ENCODE measurements at regions not wholly inside any gene's neighbourhood (a gene's known extent, or its start where the extent isn't known, plus 50 kb on each side); places are given as distances from the start of the nearest gene placed in this dataset.

- intact Hi-C loops (cut with micrococcal nuclease; ENCODE audit: unreplicated experiment) (no loop called here), in situ Hi-C loops (cut with MboI) (no loop called here)
- no peaks in the 10 kb centered on the region for H3K36me3 ChIP-seq (ENCODE audit: control insufficient read depth in 2 of 2, insufficient read depth in 2 of 2, low read length in 1 of 2)
- no peak for ATAC-seq
- 100% methylated on average over 1 of the region's 1 CpG for WGBS (ENCODE audit: insufficient coverage, insufficient replicate concordance, low lambda C conversion rate, missing lambda C conversion rate)
- H3K27ac ChIP-seq (ENCODE audit: control insufficient read depth, insufficient read depth), result no peak overlapping the region
- ChIA-PET SMC1A (ENCODE audit: uncharacterized antibody, unreplicated experiment) (no interaction called here), CTCF (no interaction called here), RAD21 (ENCODE audit: unreplicated experiment) (no interaction called here), POLR2A (no interaction called here)
- H2AFZ ChIP-seq (ENCODE audit: control insufficient read depth, low read depth, low read length), result no peak overlapping the region
- no peak overlapping the region for H3K9ac ChIP-seq (ENCODE audit: control insufficient read depth, insufficient read depth, low read length)
- H3K4me1 ChIP-seq (ENCODE audit: control insufficient read depth, insufficient read depth, low read length), result no peaks in the 10 kb centered on the region
- H3K9me3 ChIP-seq (replicated peaks; ENCODE audit: control insufficient read depth, insufficient read depth, low read length), result no peaks in the 10 kb centered on the region
- no peak for TF ChIP-seq JUNB (IDR thresholded peaks at IDR 0.05)
- TF ChIP-seq ZBTB4 (CRISPR knock-in tag; IDR thresholded peaks at IDR 0.05), result no peak
- TF ChIP-seq E2F8 (IDR thresholded peaks at IDR 0.05; ENCODE audit: low read depth, partially characterized antibody), result no peak
- no peak overlapping the region for H3K4me3 ChIP-seq
- DNase-seq (ENCODE audit: low read depth, low spot score), result no peak
- no peaks in the 10 kb centered on the region for H3K79me2 ChIP-seq (ENCODE audit: control insufficient read depth, insufficient read depth, low read length)
- no peaks in the 10 kb centered on the region for H3K27me3 ChIP-seq (replicated peaks in 1 of 2; ENCODE audit: control insufficient read depth in 2 of 2, insufficient read depth in 2 of 2, low read length in 1 of 2)
- no peak overlapping the region for H3K4me2 ChIP-seq (ENCODE audit: control insufficient read depth, insufficient read depth)
- no peaks in the 10 kb centered on the region for H4K20me1 ChIP-seq (ENCODE audit: control insufficient read depth, insufficient read depth)
- FAIRE-seq, result no peak
- BruUV-seq (replicated peaks), result no TSS peak
Observed at GRCh38 chr7:138402749-138403148, 57.3 kb upstream of the TRIM24 start.
